Kidney epithelial cell (primary cell): ENCODE measurements at regions not wholly inside any gene's neighbourhood (a gene's known extent, or its start where the extent isn't known, plus 50 kb on each side); places are given as distances from the start of the nearest gene placed in this dataset.

Experiments used
- DNase-seq: peaks from one replicate; pipeline ENCODE4 v3.0.0-alpha.2; 2010; ENCODE audit warnings: low read depth
- H3K27me3 ChIP-seq: 2 replicates; pipeline ENCODE4 v1.6.0; 2011; ENCODE audit warnings: low read length; ENCODE audit not compliant: control insufficient read depth, insufficient read depth
- H3K36me3 ChIP-seq: 2 replicates; pipeline ENCODE4 v1.5.1; 2011; ENCODE audit warnings: low read length; ENCODE audit not compliant: control insufficient read depth, insufficient read depth
- H3K4me3 ChIP-seq: 2 replicates; pipeline ENCODE4 v1.5.1; 2011; ENCODE audit warnings: low read depth, mild to moderate bottlenecking, control low read depth, low read length
- CTCF ChIP-seq: IDR thresholded peaks from 2 replicates; pipeline ENCODE4 v1.5.1; 2011; ENCODE audit warnings: mild to moderate bottlenecking, moderate library complexity, low read length, control low read depth, inconsistent platforms; ENCODE audit not compliant: insufficient read depth, poor library complexity, severe bottlenecking

DNA sequence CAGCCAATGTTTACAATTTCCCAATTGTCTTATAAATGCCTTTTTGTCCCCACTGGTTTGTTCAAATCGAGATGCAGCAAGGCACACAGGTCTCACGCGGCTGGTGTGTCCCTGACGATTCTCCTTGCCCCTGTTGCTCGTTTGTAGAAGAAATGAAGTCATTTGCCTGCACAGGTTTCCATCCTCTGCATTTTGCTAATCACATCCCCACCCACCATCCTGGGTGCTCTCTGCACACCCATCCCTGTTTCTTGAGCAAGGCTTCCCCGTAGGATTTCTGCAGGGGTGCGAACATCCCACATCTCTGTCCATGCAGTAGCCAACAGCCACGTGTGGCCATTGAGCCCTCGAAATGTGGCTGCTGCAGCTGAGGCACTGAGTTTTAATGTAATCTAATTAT, 59.8 kb upstream of the SOX1 start:
- no peak for TF ChIP-seq CTCF
- H3K4me3 ChIP-seq, result no peak overlapping the region
- no peaks in the 10 kb centered on the region for H3K27me3 ChIP-seq
- DNase-seq, result no peak
- no peaks in the 10 kb centered on the region for H3K36me3 ChIP-seq

- H3K27me3 ChIP-seq, result no peaks in the 10 kb centered on the region
- H3K4me3 ChIP-seq, result no peak overlapping the region
- H3K36me3 ChIP-seq, result no peaks in the 10 kb centered on the region
- TF ChIP-seq CTCF, result no peak
- no peak for DNase-seq
Measured at GRCh38 chr13:112010714-112011113, 56.2 kb upstream of the SOX1 start.

DNA sequence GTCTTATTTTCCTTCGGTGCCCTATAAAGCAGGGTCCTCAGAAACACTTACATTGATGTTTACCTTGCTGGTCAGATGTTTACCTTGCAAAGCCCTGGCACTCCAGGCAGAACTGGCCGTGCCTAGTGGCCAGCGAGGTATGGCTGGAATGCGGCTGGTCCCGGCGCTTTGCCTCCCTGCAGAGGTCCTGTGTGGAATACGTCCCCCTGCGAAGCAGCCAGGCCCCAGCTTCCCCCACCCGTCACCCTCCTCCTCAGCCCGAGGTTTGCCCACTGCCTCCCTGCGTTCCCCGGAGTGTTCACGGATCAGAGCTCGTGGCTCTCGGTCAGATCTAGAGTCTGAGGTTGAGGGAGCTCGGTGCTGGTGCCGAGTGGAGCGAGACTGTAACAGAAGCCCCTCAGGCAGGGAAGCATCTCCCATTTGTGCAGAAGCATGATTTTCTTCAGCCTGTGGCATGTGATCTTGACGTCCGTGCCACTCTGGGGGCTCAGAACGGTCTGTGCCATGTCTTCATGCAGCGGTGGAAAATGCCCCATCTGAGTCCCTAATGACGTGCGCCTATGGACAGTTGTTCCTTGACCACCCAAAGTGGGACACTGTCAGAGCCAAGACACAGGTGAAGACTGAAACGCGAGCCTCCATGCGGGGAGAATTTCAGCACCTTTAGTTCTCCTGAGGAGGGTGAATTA, 54.8 kb upstream of the SOX1 start:
- no peak for TF ChIP-seq CTCF

GRCh38 chr13:112012705-112013085, 54.3 kb upstream of the SOX1 start:
- Histone ChIP-seq H3K36me3 (no peaks in the 10 kb centered on the region), H3K4me3 (no peak overlapping the region), H3K27me3 (no peaks in the 10 kb centered on the region)
- DNase-seq, result no peak
- TF ChIP-seq CTCF, result no peak

More for the DNA sequence above, 54.8 kb upstream of the SOX1 start:
- Histone ChIP-seq H3K27me3 (no peaks in the 10 kb centered on the region), H3K36me3 (no peaks in the 10 kb centered on the region), H3K4me3 (no peak overlapping the region)
- no peak for DNase-seq

- TF ChIP-seq CTCF, result no peak
Measured at GRCh38 chr13:112013665-112014064, 53.3 kb upstream of the SOX1 start.

DNA sequence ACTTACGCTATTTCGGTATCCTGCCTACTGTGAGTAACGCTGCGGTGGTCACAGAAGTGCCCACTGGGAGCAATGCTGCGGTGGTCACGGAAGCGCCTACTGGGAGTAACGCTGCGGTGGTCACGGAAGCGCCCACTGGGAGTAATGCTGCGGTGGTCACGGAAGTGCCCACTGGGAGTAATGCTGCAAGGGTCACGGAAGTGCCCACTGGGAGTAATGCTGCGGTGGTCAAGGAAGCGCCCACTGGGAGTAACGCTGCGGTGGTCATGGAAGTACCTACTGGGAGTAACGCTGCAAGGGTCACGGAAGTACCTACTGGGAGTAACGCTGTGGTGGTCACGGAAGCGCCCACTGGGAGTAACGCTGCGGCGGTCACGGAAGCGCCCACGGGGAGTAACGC, 52.1 kb upstream of the SOX1 start:
- Histone ChIP-seq H3K36me3 (no peaks in the 10 kb centered on the region), H3K27me3 (no peaks in the 10 kb centered on the region), H3K4me3 (no peak overlapping the region)
- no peak for DNase-seq
- no peak for TF ChIP-seq CTCF

More at GRCh38 chr13:112013665-112014064, 53.3 kb upstream of the SOX1 start:
- no peaks in the 10 kb centered on the region for H3K27me3 ChIP-seq
- no peaks in the 10 kb centered on the region for H3K36me3 ChIP-seq
- no peak for DNase-seq
- H3K4me3 ChIP-seq, result no peak overlapping the region
